DOHH2 (cell line): ENCODE measurements at regions not wholly inside any gene's neighbourhood (a gene's known extent, or its start where the extent isn't known, plus 50 kb on each side); places are given as distances from the start of the nearest gene placed in this dataset.

ENCODE experiments used
- EZH2phosphoT487 ChIP-seq: fragments of 200-600 bp; sonication (generic); IDR thresholded peaks from 2 replicates; pipeline ENCODE4 v1.6.1; 2017; ENCODE audit warnings: borderline replicate concordance, mild to moderate bottlenecking, antibody characterized with exemption, low read length, moderate library complexity, mixed read lengths
- TF ChIP-seq, protein P1 (sequence below): fragments of 200-600 bp; sonication (generic); IDR thresholded peaks from one replicate; pipeline ENCODE4 v1.5.1; 2014; ENCODE audit warnings: antibody characterized with exemption, mild to moderate bottlenecking, low read depth, low read length; ENCODE audit not compliant: poor library complexity, severe bottlenecking

GRCh38 chr10:44300666-44301649 is 83.9 kb downstream of the CXCL12 start:
- TF ChIP-seq, protein P1, sequence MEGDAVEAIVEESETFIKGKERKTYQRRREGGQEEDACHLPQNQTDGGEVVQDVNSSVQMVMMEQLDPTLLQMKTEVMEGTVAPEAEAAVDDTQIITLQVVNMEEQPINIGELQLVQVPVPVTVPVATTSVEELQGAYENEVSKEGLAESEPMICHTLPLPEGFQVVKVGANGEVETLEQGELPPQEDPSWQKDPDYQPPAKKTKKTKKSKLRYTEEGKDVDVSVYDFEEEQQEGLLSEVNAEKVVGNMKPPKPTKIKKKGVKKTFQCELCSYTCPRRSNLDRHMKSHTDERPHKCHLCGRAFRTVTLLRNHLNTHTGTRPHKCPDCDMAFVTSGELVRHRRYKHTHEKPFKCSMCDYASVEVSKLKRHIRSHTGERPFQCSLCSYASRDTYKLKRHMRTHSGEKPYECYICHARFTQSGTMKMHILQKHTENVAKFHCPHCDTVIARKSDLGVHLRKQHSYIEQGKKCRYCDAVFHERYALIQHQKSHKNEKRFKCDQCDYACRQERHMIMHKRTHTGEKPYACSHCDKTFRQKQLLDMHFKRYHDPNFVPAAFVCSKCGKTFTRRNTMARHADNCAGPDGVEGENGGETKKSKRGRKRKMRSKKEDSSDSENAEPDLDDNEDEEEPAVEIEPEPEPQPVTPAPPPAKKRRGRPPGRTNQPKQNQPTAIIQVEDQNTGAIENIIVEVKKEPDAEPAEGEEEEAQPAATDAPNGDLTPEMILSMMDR: no peak
- no peak for TF ChIP-seq EZH2phosphoT487
